HEK293T (cell line): ENCODE measurements at regions not wholly inside any gene's neighbourhood (a gene's known extent, or its start where the extent isn't known, plus 50 kb on each side); places are given as distances from the start of the nearest gene placed in this dataset.
"Not testable (repeated sequence)": the region's sequence is repeated elsewhere in the genome, so short reads cannot be mapped to it uniquely, and the experiment has no call there.

Experiments
- BHLHE40 ChIP-seq: fragments of 450-650 bp; IDR thresholded peaks from 2 replicates; pipeline ENCODE4 v1.6.1; 2016; ENCODE audit warnings: mild to moderate bottlenecking, moderate library complexity, borderline replicate concordance
- CTBP1 ChIP-seq: fragments of 450-650 bp; IDR thresholded peaks from 2 replicates; pipeline ENCODE4 v1.6.1; 2016; ENCODE audit warnings: borderline replicate concordance
- ELF4 ChIP-seq: fragments of 450-650 bp; IDR thresholded peaks from 2 replicates; pipeline ENCODE4 v1.6.1; 2017; ENCODE audit warnings: antibody characterized with exemption
- FOXA1 ChIP-seq: fragments of 450-650 bp; IDR thresholded peaks from 2 replicates; pipeline ENCODE4 v1.6.1; 2016; ENCODE audit warnings: mild to moderate bottlenecking
- FOXK2 ChIP-seq: fragments of 450-650 bp; IDR thresholded peaks from 2 replicates; pipeline ENCODE4 v1.6.1; 2016; ENCODE audit warnings: mild to moderate bottlenecking
- FOXM1 ChIP-seq: fragments of 450-650 bp; IDR thresholded peaks from 2 replicates; pipeline ENCODE4 v1.6.1; 2017; ENCODE audit warnings: mild to moderate bottlenecking, borderline replicate concordance
- HDGF ChIP-seq: fragments of 450-650 bp; IDR thresholded peaks from 2 replicates; pipeline ENCODE4 v1.6.1; 2017; ENCODE audit warnings: antibody characterized with exemption, borderline replicate concordance
- SP1 ChIP-seq: fragments of 450-650 bp; IDR thresholded peaks from 2 replicates; pipeline ENCODE4 v1.6.1; 2017
- SUZ12 ChIP-seq: fragments of 450-650 bp; IDR thresholded peaks from 2 replicates; pipeline ENCODE4 v1.6.1; 2016; ENCODE audit warnings: mild to moderate bottlenecking
- TARDBP ChIP-seq: fragments of 450-650 bp; IDR thresholded peaks from 2 replicates; pipeline ENCODE4 v1.6.1; 2016

DNA sequence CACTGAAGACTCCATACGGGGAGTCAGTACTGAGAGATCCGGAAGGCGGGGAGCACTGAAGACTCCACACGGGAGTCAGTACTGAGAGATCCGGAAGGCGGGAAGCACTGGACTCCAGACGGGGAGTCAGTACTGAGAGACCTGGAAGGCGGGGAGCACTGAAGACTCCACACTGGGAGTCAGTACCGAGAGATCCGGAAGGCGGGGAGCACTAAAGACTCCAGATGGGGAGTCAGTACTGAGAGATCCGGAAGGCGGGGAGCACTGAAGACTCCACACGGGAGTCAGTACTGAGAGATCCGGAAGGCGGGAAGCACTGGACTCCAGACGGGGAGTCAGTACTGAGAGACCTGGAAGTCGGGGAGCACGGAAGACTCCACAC is 77.2 kb downstream of the DLL1 start:
- not testable (repeated sequence) for TF ChIP-seq SP1, ELF4, FOXA1, HDGF, TARDBP, SUZ12, FOXM1, FOXK2, CTBP1, BHLHE40
